Esophagus muscularis mucosa (tissue), 4 donors: ENCODE measurements at regions not wholly inside any gene's neighbourhood (a gene's known extent, or its start where the extent isn't known, plus 50 kb on each side); places are given as distances from the start of the nearest gene placed in this dataset.
"Not testable (repeated sequence)": the region's sequence is repeated elsewhere in the genome, so short reads cannot be mapped to it uniquely, and the experiment has no call there.

Source experiments
- DNase-seq: peaks from one replicate; pipeline ENCODE4 v3.0.0-alpha.2; 2017; ENCODE audit errors: extremely low spot score
- H3K27ac ChIP-seq, 4 donors: fragments of 200-600 bp; sonication (generic); replicated peaks in 1 of 4; 1 replicate in 3 of 4; 2 replicates in 1 of 4; pipeline ENCODE4 v1.5.1; 2016 to 2019; ENCODE audit warnings: mild to moderate bottlenecking in 1 of 4
- H3K27me3 ChIP-seq, 4 donors: fragments of 200-600 bp; sonication (generic); one replicate each; pipeline versions ENCODE4 v1.5.1 to v1.6.0; 2016 to 2019
- H3K36me3 ChIP-seq, 4 donors: fragments of 200-600 bp; sonication (generic); one replicate each; pipeline ENCODE4 v1.5.1; 2016 to 2019
- H3K4me1 ChIP-seq, 4 donors: fragments of 200-600 bp; sonication (generic); one replicate each; pipeline ENCODE4 v1.5.1; 2016 to 2019
- H3K4me3 ChIP-seq, 4 donors: fragments of 200-600 bp; sonication (generic); 1 replicate in 2 of 4; 2 replicates in 2 of 4; pipeline ENCODE4 v1.5.1; 2016 to 2019; ENCODE audit warnings: mild to moderate bottlenecking in 4 of 4, moderate library complexity in 1 of 4
- H3K9me3 ChIP-seq, 4 donors: fragments of 200-600 bp; sonication (generic); 1 replicate in 3 of 4; 2 replicates in 1 of 4; pipeline ENCODE4 v1.5.1; 2016 to 2019
- EP300 ChIP-seq: sonication (generic); formaldehyde crosslinking; IDR thresholded peaks from one replicate; pipeline ENCODE4 v1.6.1; 2017; ENCODE audit warnings: antibody characterized with exemption
- POLR2A ChIP-seq: fragments of 450-650 bp; IDR thresholded peaks from one replicate; pipeline ENCODE4 v1.6.1; 2017; ENCODE audit warnings: antibody characterized with exemption, moderate library complexity, mild to moderate bottlenecking, low read depth
- POLR2AphosphoS5 ChIP-seq, 2 donors: sonication (generic); formaldehyde crosslinking; IDR thresholded peaks; one replicate each; pipeline ENCODE4 v1.6.1; 2017; ENCODE audit warnings: antibody characterized with exemption in 2 of 2
- WGBS: methylation state at CpG from one replicate; pipeline ENCODE4 v1.1.5; 2018; 5-methylcytosine and 5-hydroxymethylcytosine counted together
- intact Hi-C: fragments of 100-400 bp; cut with DNase I; formaldehyde crosslinking; loops from one replicate; pipeline ENCODE4 v1.15.1; 2023
- TF ChIP-seq, protein P1 (sequence below), 3 experiments: fragments of 200-600 bp in 2 of 3; fragments of 450-650 bp in 1 of 3; sonication (generic) in 2 of 3; IDR thresholded peaks; one replicate each; pipeline ENCODE4 v1.5.1; 2017 to 2019; ENCODE audit warnings: antibody characterized with exemption in 3 of 3, mild to moderate bottlenecking in 2 of 3, moderate library complexity in 1 of 3

DNA sequence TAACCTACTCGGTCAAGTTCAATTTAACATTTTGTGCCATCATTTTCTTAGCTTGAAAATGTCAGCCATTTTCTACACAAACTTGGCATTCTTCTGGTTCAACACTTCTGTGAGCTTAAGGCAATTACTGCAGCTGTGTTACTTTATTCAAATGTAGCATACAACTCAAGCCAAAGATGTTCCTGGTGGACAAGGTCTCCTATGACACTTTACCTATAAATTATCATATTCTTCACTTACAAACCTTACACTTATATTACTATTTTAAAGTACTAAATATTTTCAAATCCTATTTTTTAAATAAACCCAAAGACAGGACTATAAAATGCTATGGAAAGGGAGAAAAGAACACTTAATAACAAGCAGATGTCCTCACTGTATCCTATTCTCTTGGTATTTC lies 1045.3 kb downstream of the TSN start:
- no peak overlapping the region for H3K4me3 ChIP-seq
- no peaks in the 10 kb centered on the region for H3K36me3 ChIP-seq
- intact Hi-C loops: no loop called here
- 96% methylated on average over 1 of the region's 1 CpG for WGBS
- no peaks in the 10 kb centered on the region for H3K4me1 ChIP-seq
- TF ChIP-seq, protein P1, sequence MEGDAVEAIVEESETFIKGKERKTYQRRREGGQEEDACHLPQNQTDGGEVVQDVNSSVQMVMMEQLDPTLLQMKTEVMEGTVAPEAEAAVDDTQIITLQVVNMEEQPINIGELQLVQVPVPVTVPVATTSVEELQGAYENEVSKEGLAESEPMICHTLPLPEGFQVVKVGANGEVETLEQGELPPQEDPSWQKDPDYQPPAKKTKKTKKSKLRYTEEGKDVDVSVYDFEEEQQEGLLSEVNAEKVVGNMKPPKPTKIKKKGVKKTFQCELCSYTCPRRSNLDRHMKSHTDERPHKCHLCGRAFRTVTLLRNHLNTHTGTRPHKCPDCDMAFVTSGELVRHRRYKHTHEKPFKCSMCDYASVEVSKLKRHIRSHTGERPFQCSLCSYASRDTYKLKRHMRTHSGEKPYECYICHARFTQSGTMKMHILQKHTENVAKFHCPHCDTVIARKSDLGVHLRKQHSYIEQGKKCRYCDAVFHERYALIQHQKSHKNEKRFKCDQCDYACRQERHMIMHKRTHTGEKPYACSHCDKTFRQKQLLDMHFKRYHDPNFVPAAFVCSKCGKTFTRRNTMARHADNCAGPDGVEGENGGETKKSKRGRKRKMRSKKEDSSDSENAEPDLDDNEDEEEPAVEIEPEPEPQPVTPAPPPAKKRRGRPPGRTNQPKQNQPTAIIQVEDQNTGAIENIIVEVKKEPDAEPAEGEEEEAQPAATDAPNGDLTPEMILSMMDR (IDR thresholded peaks at IDR 0.05): no peak
- TF ChIP-seq POLR2AphosphoS5 (IDR thresholded peaks at IDR 0.05): no peak
- no peak overlapping the region for H3K27ac ChIP-seq
- DNase-seq: no peak
- no peaks in the 10 kb centered on the region for H3K9me3 ChIP-seq
- no peaks in the 10 kb centered on the region for H3K27me3 ChIP-seq

DNA sequence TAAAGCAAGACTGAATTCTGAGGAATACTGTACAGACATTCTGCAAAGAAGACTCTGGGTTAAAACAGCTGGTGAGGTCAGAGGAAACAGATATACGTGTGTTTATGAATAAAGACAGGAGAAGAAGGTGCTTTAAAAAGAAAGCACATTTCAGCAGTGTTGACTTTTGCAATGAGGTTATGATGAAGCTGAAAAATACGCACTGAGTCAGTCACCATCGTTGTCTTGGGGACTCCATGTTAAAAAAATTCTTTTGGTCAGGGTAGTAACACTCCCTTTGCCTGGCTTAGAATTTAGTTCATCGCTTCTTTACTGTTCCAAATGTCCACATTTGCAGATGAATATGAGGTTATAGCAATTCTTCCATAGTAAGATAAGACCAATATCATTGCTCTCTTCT lies 1049.0 kb downstream of the TSN start:
- no peak for DNase-seq
- no peaks in the 10 kb centered on the region for H3K9me3 ChIP-seq
- intact Hi-C loops: no loop called here
- H3K36me3 ChIP-seq: no peaks in the 10 kb centered on the region
- 75% methylated on average over 4 of the region's 4 CpGs for WGBS
- no peak overlapping the region for H3K4me3 ChIP-seq
- H3K27me3 ChIP-seq: no peaks in the 10 kb centered on the region
- no peak overlapping the region for H3K27ac ChIP-seq
- no peak for TF ChIP-seq POLR2AphosphoS5 (IDR thresholded peaks at IDR 0.05)
- no peak for TF ChIP-seq EP300
- no peak for TF ChIP-seq POLR2A
- TF ChIP-seq, protein P1 (IDR thresholded peaks at IDR 0.05): no peak
- H3K4me1 ChIP-seq: no peaks in the 10 kb centered on the region

DNA sequence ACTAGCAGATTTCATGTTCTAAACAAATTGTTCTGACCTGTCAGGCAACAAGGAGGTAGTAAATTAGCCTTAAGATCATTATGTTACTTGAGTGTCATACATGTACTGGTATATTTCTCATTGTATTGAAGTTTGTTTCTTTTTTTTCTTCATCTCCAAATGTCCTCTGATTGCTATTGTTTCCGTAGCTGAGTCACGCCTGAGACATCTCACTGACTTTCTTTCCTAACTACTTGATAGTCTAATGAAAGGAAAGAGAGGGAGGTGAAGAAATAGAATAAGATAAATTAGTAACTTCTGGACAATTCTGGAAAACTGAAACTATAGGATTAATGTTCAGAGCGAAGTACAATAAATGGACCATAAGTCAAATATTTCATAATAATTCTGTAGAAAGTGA lies 1049.9 kb downstream of the TSN start:
- no peak for DNase-seq
- Histone ChIP-seq H3K4me1 (no peaks in the 10 kb centered on the region), H3K27ac (no peak overlapping the region), H3K9me3 (no peaks in the 10 kb centered on the region), H3K27me3 (no peaks in the 10 kb centered on the region), H3K36me3 (no peaks in the 10 kb centered on the region), H3K4me3 (no peak overlapping the region)
- TF ChIP-seq, protein P1 (IDR thresholded peaks at IDR 0.05): no peak
- TF ChIP-seq POLR2AphosphoS5 (IDR thresholded peaks at IDR 0.05) (no peak), POLR2A (no peak), EP300 (no peak)
- WGBS: 90% methylated on average over 3 of the region's 3 CpGs
- intact Hi-C loops: no loop called here

DNA sequence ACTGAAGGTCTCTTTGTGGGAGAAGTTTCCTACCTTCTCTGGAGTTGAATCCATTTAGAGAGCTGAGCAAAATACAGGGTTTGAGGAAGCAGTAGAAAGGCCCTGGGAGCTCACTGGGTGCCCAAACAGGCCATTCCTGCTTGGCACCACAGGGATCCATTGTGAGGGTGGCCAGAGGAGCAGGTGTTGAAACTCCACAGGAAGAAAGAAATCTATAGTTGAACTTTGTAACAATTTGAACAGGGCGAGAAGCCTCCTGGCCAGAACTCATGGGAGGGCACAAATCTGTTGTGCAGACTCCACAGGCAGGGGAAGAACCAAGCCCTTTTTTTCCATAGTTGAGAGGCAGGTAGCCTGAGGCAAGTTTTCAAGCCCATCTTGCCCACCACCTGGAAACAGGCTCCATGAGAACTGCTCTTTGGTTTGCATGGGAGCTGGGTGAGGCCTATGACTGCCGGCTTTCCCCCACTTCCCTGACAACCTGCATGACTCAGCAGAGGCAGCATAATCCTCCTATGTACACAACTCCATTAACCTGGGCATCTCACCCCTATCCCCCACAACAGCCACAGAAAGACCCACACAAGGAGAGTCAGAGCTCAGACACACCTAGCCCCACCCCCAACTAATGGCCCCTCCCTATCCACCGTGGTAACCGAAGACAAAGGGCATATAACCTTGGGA lies 1053.0 kb downstream of the TSN start:
- Histone ChIP-seq H3K9me3 (no peaks in the 10 kb centered on the region), H3K4me1 (no peaks in the 10 kb centered on the region), H3K36me3 (no peaks in the 10 kb centered on the region), H3K27ac (no peak overlapping the region), H3K4me3 (no peak overlapping the region), H3K27me3 (no peaks in the 10 kb centered on the region)
- TF ChIP-seq POLR2A (no peak), POLR2AphosphoS5 (IDR thresholded peaks at IDR 0.05) (no peak), EP300 (no peak)
- TF ChIP-seq, protein P1 (IDR thresholded peaks at IDR 0.05): no peak
- intact Hi-C loops: no loop called here
- WGBS: 89% methylated on average over 4 of the region's 4 CpGs
- DNase-seq: no peak

DNA sequence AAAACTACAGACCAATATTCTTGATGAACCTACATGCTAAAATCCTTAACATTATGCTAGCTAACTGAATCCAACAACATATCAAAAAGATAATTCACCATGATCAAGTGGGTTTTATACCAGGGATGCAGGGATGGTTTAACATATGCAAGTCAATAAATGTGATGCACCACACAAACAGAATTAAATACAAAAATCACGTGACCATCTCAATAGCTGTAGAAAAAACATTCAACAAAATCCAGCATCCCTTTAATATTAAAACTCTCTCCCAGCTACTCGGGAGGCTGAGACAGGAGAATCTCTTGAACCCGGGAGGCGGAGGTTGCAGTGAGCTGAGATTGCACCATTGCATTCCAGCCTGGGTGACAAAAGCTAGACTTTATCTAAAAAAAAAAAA lies 1056.8 kb downstream of the TSN start:
- H3K4me1 ChIP-seq, H3K4me3 ChIP-seq, H3K36me3 ChIP-seq, H3K9me3 ChIP-seq, intact Hi-C loops, H3K27me3 ChIP-seq, DNase-seq, H3K27ac ChIP-seq: not testable (repeated sequence)
- 75% methylated on average over 4 of the region's 4 CpGs for WGBS
